Osteoblast (primary cell): ENCODE measurements at regions not wholly inside any gene's neighbourhood (a gene's known extent, or its start where the extent isn't known, plus 50 kb on each side); places are given as distances from the start of the nearest gene placed in this dataset.
"Not testable (repeated sequence)": the region's sequence is repeated elsewhere in the genome, so short reads cannot be mapped to it uniquely, and the experiment has no call there.

ENCODE experiments used
- DNase-seq: peaks from one replicate; pipeline ENCODE4 v3.0.0; 2011; ENCODE audit warnings: low spot score, mixed read lengths; ENCODE audit not compliant: insufficient read length; ENCODE audit errors: missing footprints
- H2AFZ ChIP-seq: 2 replicates; pipeline ENCODE4 v1.6.0; 2011; ENCODE audit warnings: mild to moderate bottlenecking, low read length
- H3K27ac ChIP-seq: 2 replicates; pipeline ENCODE4 v1.5.1; 2011; ENCODE audit warnings: mild to moderate bottlenecking, low read depth, low read length, moderate library complexity
- H3K27me3 ChIP-seq: 2 replicates; pipeline ENCODE4 v1.6.0; 2012; ENCODE audit warnings: mild to moderate bottlenecking, control low read depth, inconsistent platforms, low read length, moderate library complexity; ENCODE audit not compliant: insufficient read depth
- H3K36me3 ChIP-seq: 2 replicates; pipeline ENCODE4 v1.5.1; 2011; ENCODE audit warnings: mild to moderate bottlenecking, low read length, control low read depth, moderate library complexity; ENCODE audit not compliant: insufficient read depth
- H3K4me1 ChIP-seq: 2 replicates; pipeline ENCODE4 v1.5.1; 2011; ENCODE audit warnings: mild to moderate bottlenecking, low read length, control low read depth, moderate library complexity; ENCODE audit not compliant: insufficient read depth
- H3K4me2 ChIP-seq: 2 replicates; pipeline ENCODE4 v1.6.0; 2011; ENCODE audit warnings: mild to moderate bottlenecking, low read length; ENCODE audit not compliant: insufficient read depth
- H3K4me3 ChIP-seq: fragments of 200-600 bp; sonication (generic); 3 replicates; pipeline ENCODE4 v1.5.1; 2012; ENCODE audit warnings: mild to moderate bottlenecking, low read length, inconsistent platforms; ENCODE audit not compliant: insufficient read depth
- H3K79me2 ChIP-seq: 2 replicates; pipeline ENCODE4 v1.6.0; 2012; ENCODE audit warnings: mild to moderate bottlenecking, low read length, control low read depth, inconsistent platforms; ENCODE audit not compliant: insufficient read depth
- H3K9me3 ChIP-seq: 2 replicates; pipeline ENCODE4 v1.5.1; 2011; ENCODE audit warnings: low read depth, low read length, control low read depth
- H4K20me1 ChIP-seq: 2 replicates; pipeline ENCODE4 v1.6.0; 2012; ENCODE audit warnings: mild to moderate bottlenecking, low read length, control low read depth; ENCODE audit not compliant: insufficient read depth
- TF ChIP-seq, protein P1 (sequence below): IDR thresholded peaks from 2 replicates; pipeline ENCODE4 v1.5.1; 2011; ENCODE audit warnings: mild to moderate bottlenecking, low read depth, low read length, moderate library complexity; ENCODE audit errors: extremely low read depth

DNA sequence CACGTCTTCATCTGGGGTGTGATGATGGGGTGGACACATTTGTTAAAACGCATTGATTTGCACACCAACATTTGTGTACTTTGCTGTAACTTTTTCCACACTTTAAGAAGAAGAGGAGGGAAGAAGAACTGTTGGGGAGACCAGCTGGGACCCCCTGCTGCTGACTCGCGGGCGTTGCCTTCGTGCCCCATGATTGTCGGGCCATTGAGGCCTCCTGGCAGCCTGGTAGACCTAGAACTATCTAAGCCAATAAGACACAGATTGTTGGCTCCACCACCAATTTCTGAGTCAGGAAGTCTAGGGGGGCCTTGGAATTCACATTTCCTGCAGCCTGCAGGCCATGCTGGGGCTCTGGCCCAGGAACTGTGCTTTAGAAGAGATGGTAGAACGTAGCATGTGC is 105.5 kb downstream of the TNFRSF13B start:
- TF ChIP-seq, protein P1, sequence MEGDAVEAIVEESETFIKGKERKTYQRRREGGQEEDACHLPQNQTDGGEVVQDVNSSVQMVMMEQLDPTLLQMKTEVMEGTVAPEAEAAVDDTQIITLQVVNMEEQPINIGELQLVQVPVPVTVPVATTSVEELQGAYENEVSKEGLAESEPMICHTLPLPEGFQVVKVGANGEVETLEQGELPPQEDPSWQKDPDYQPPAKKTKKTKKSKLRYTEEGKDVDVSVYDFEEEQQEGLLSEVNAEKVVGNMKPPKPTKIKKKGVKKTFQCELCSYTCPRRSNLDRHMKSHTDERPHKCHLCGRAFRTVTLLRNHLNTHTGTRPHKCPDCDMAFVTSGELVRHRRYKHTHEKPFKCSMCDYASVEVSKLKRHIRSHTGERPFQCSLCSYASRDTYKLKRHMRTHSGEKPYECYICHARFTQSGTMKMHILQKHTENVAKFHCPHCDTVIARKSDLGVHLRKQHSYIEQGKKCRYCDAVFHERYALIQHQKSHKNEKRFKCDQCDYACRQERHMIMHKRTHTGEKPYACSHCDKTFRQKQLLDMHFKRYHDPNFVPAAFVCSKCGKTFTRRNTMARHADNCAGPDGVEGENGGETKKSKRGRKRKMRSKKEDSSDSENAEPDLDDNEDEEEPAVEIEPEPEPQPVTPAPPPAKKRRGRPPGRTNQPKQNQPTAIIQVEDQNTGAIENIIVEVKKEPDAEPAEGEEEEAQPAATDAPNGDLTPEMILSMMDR = no peak
- Histone ChIP-seq H3K36me3 (no peaks in the 10 kb centered on the region), H4K20me1 (no peaks in the 10 kb centered on the region), H3K9me3 (no peaks in the 10 kb centered on the region), H3K4me1 (peaks cover 9% of the 10 kb centered on the region), H3K27ac (no peak overlapping the region), H3K4me2 (no peak overlapping the region), H3K27me3 (no peaks in the 10 kb centered on the region), H3K79me2 (no peaks in the 10 kb centered on the region), H3K4me3 (no peak overlapping the region), H2AFZ (no peak overlapping the region)
- no peak for DNase-seq

DNA sequence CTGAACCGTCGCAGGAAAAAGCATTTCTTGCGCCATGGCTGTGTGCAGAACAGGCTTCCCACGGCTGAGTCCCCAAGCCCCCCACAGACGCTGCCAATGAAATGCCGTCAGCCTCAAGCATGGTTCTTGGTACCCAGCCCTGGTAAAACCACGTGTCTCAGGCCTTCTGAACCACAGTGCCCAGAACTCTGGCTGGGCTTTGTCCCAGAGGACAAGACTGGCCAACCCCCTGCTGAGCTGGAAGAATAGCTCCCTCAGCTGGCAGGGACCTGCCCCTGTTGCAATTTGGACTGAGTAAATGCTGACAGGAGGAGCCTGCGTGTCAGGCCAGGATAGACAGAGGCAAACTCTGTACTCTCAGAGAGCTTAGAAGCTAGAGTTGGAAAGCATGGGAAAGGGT is 106.2 kb downstream of the TNFRSF13B start:
- H3K36me3 ChIP-seq, H3K4me3 ChIP-seq, H3K4me2 ChIP-seq, H4K20me1 ChIP-seq, H2AFZ ChIP-seq, H3K9me3 ChIP-seq, H3K4me1 ChIP-seq, H3K27me3 ChIP-seq, H3K27ac ChIP-seq, H3K79me2 ChIP-seq: not testable (repeated sequence)
- DNase-seq = peak; percentile 63

- H4K20me1 ChIP-seq, H3K79me2 ChIP-seq, H3K27me3 ChIP-seq, H2AFZ ChIP-seq, H3K27ac ChIP-seq, H3K4me3 ChIP-seq, H3K4me2 ChIP-seq, DNase-seq, H3K9me3 ChIP-seq, H3K4me1 ChIP-seq, H3K36me3 ChIP-seq: not testable (repeated sequence)
Observed at GRCh38 chr17:16865077-16865613, 106.8 kb downstream of the TNFRSF13B start.

GRCh38 chr17:16864462-16865076 is 107.3 kb downstream of the TNFRSF13B start:
- not testable (repeated sequence) for H3K27ac ChIP-seq, H3K4me3 ChIP-seq, H3K79me2 ChIP-seq, H3K4me2 ChIP-seq, H2AFZ ChIP-seq, H4K20me1 ChIP-seq, H3K36me3 ChIP-seq, H3K27me3 ChIP-seq, H3K9me3 ChIP-seq, DNase-seq, H3K4me1 ChIP-seq

DNA sequence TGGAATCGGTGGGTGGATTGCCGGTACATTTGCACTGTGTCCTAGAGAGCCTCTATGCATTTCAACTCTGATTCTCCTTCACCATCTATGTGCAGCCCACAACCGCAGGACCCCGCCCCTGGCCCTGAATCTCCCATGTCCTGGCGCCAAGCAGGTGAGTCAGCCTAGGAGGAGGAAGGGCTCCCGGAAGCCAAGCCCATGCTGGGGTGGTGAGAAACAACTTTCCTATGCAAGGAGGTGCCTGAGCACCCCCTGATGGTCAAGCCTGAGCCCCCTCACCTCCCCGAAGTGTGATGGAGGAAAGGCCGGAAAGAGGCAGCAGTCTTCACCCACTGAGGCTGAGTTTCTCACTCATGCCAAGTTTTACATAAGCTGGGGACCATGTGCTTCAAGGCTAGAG is 110.8 kb downstream of the TNFRSF13B start:
- H3K4me1 ChIP-seq, H3K36me3 ChIP-seq, DNase-seq, H3K9me3 ChIP-seq, H3K4me3 ChIP-seq, H3K4me2 ChIP-seq, H3K27me3 ChIP-seq, H2AFZ ChIP-seq, H4K20me1 ChIP-seq, H3K27ac ChIP-seq, H3K79me2 ChIP-seq: not testable (repeated sequence)

DNA sequence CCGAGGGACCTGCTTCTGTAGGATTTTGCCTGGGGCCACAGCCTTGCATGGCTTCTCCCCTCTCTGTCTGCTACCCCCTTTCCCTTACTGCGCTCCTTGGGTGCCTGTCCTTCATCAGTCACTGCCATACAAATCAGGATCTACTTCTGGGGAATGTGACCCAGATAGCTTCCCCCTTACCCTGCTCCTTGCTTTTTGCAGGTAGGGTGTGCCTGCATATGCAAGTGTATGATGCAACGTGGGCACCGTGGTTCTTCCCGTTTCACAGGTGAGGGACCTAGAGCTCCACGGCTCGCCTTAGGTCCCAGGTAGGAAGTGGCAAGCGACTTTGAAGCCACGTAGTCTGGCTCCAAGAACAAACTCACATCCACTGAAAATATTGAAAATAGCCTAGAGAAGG is 111.5 kb downstream of the TNFRSF13B start:
- H3K9me3 ChIP-seq, H4K20me1 ChIP-seq, H3K27ac ChIP-seq, H3K79me2 ChIP-seq, H3K4me3 ChIP-seq, H3K4me1 ChIP-seq, H3K4me2 ChIP-seq, H2AFZ ChIP-seq, DNase-seq, H3K36me3 ChIP-seq, H3K27me3 ChIP-seq: not testable (repeated sequence)

DNA sequence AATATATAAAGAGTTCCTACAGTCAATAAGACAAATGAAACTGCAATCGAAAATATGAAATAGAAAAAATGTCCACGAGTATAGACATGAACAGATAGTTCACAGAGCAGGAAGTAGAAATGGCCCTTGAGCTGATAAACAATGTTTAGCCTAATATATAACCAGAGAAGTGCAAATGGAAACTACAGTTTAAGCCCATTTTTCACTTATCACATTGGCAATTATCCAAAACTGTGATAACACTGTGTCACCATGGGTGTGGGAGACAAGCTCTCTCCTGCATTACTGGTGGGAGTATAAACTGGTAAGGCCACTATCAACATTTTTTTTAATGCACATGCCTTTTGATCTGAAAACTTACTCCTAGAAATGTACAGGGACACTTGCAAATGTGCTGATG is 112.4 kb downstream of the TNFRSF13B start:
- not testable (repeated sequence) for H3K4me2 ChIP-seq, H3K27me3 ChIP-seq, H3K9me3 ChIP-seq, H3K79me2 ChIP-seq, DNase-seq, H2AFZ ChIP-seq, H3K4me3 ChIP-seq, H3K36me3 ChIP-seq, H4K20me1 ChIP-seq, H3K4me1 ChIP-seq, H3K27ac ChIP-seq

DNA sequence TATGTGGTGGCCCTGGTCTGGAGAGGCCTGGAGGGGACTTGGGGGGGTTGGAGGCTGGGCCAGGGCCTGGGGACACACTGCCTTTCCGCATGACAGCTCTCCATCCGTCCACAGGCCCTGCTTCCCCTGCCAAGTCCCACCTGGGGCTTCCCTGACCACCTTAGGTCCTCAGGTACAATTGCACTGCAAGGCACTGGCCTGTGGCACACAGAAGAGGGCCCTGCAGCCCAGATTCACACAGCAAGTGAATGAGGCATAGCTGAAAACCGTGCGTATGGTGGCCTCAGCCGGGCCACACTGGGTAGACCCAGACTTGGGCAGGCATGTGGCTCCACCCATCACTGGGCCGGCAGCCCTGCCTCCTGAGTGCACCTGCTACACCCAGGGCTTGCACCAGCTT is 114.2 kb downstream of the TNFRSF13B start:
- DNase-seq, H3K27ac ChIP-seq, H3K27me3 ChIP-seq, H3K4me1 ChIP-seq, H3K79me2 ChIP-seq, H4K20me1 ChIP-seq, H3K36me3 ChIP-seq, H3K4me2 ChIP-seq, H2AFZ ChIP-seq, H3K9me3 ChIP-seq, H3K4me3 ChIP-seq: not testable (repeated sequence)
